H1 (cell line): ENCODE measurements at regions not wholly inside any gene's neighbourhood (a gene's known extent, or its start where the extent isn't known, plus 50 kb on each side); places are given as distances from the start of the nearest gene placed in this dataset.

Experiments used
- CTCF ChIA-PET: fragments of 300-600 bp; sonication (Branson Sonifier 250); formaldehyde crosslinking; loops from one replicate; lab custom pipeline; 2021; ENCODE audit not compliant: partially characterized antibody; lab: Charles Lee
- POLR2A ChIA-PET: fragments of 300-600 bp; sonication (Branson Sonifier 250); formaldehyde crosslinking; loops from one replicate; lab custom pipeline; 2021; ENCODE audit warnings: inconsistent platforms; ENCODE audit not compliant: partially characterized antibody; lab: Charles Lee
- DNase-seq, 2 experiments: peaks; one replicate each; pipeline versions ENCODE4 v3.0.0 to v3.0.0-alpha.2; 2010 to 2022; ENCODE audit warnings: low spot score in 2 of 2, low read depth in 1 of 2, mixed read lengths in 1 of 2
- FAIRE-seq: peaks from 2 replicates; lab custom pipeline; 2011; peaks lifted over from hg19 to GRCh38; lab: Jason Lieb, UNC
- H2AFZ ChIP-seq: 2 replicates; pipeline ENCODE4 v1.8.1; 2012; ENCODE audit warnings: low read length, inconsistent platforms
- H2AK5ac ChIP-seq: 2 replicates; pipeline ENCODE4 v1.6.1; 2013; ENCODE audit warnings: low read depth, low read length
- H2BK120ac ChIP-seq: replicated peaks from 2 replicates; pipeline ENCODE3; 2013; ENCODE audit warnings: low read depth, low read length, inconsistent platforms
- H2BK12ac ChIP-seq: 2 replicates; pipeline ENCODE4 v1.6.1; 2013; ENCODE audit warnings: low read depth, low read length
- H2BK15ac ChIP-seq: 2 replicates; pipeline ENCODE4 v1.6.1; 2013; ENCODE audit warnings: low read length
- H2BK20ac ChIP-seq: 2 replicates; pipeline ENCODE4 v1.6.1; 2013; ENCODE audit warnings: low read length
- H2BK5ac ChIP-seq: 2 replicates; pipeline ENCODE4 v1.6.1; 2013; ENCODE audit warnings: low read depth, low read length
- H3K14ac ChIP-seq: 2 replicates; pipeline ENCODE4 v1.6.1; 2013; ENCODE audit warnings: inconsistent platforms; ENCODE audit not compliant: insufficient read length
- H3K18ac ChIP-seq: 2 replicates; pipeline ENCODE4 v1.6.1; 2013; ENCODE audit warnings: low read length; ENCODE audit errors: extremely low read depth
- H3K23ac ChIP-seq: 2 replicates; pipeline ENCODE4 v1.6.1; 2013; ENCODE audit warnings: inconsistent platforms; ENCODE audit not compliant: insufficient read length
- H3K23me2 ChIP-seq: 2 replicates; pipeline ENCODE4 v1.6.1; 2013; ENCODE audit warnings: low read depth, low read length
- H3K27ac ChIP-seq: 2 replicates; pipeline ENCODE4 v1.6.1; 2011; ENCODE audit warnings: low read depth, low read length, inconsistent platforms
- H3K27me3 ChIP-seq, 4 experiments: replicated peaks in 1 of 4; 1 replicate in 1 of 4; 2 replicates in 3 of 4; pipeline versions ENCODE4 v1.6.1 to v1.8.1; 2011 to 2013; ENCODE audit warnings: low read length in 3 of 4, mild to moderate bottlenecking in 3 of 4, inconsistent platforms in 2 of 4, mixed read lengths in 2 of 4, moderate library complexity in 1 of 4; ENCODE audit not compliant: control insufficient read depth in 3 of 4, insufficient read depth in 3 of 4; ENCODE audit errors: extremely low read depth in 1 of 4
- H3K36me3 ChIP-seq, 4 experiments: 2 replicates each; pipeline versions ENCODE4 v1.6.1 to v1.8.1; 2011 to 2013; ENCODE audit warnings: mild to moderate bottlenecking in 4 of 4, low read length in 3 of 4, moderate library complexity in 2 of 4, control low read depth in 1 of 4, inconsistent platforms in 1 of 4; ENCODE audit not compliant: insufficient read depth in 4 of 4, control insufficient read depth in 2 of 4
- H3K4ac ChIP-seq: replicated peaks from 2 replicates; pipeline ENCODE3; 2013; ENCODE audit warnings: low read length, low read depth, mixed read lengths, inconsistent platforms; ENCODE audit not compliant: insufficient read length
- H3K4me1 ChIP-seq, 4 experiments: replicated peaks in 1 of 4; 1 replicate in 1 of 4; 2 replicates in 3 of 4; pipeline versions ENCODE4 v1.6.1 to v1.8.1; 2011 to 2013; ENCODE audit warnings: low read length in 3 of 4, inconsistent platforms in 2 of 4, mixed read lengths in 1 of 4; ENCODE audit not compliant: insufficient read depth in 4 of 4, control insufficient read depth in 3 of 4
- H3K4me2 ChIP-seq, 2 experiments: 2 replicates each; pipeline versions ENCODE4 v1.6.1 to v1.8.1; 2011 to 2013; ENCODE audit warnings: low read depth in 2 of 2, low read length in 2 of 2, control low read depth in 1 of 2, inconsistent platforms in 1 of 2, mild to moderate bottlenecking in 1 of 2; ENCODE audit not compliant: insufficient read depth in 1 of 2
- H3K4me3 ChIP-seq, 4 experiments: fragments of 200-600, 300-600 bp in 1 of 4; sonication (generic), shearing (Covaris generic), sonication (Bioruptor Twin) in 1 of 4; 2 replicates each; pipeline versions ENCODE4 v1.5.1 to v1.8.1; 2011 to 2016; ENCODE audit warnings: low read length in 4 of 4, low read depth in 3 of 4, control low read depth in 2 of 4, inconsistent platforms in 2 of 4, mild to moderate bottlenecking in 2 of 4, mixed read lengths in 1 of 4, moderate library complexity in 1 of 4; ENCODE audit not compliant: insufficient read depth in 2 of 4; ENCODE audit errors: extremely low read depth in 1 of 4
- H3K56ac ChIP-seq: replicated peaks from 2 replicates; pipeline ENCODE3; 2013; ENCODE audit warnings: low read depth, mild to moderate bottlenecking, mixed read lengths, low read length, inconsistent platforms; ENCODE audit not compliant: insufficient read length
- H3K79me1 ChIP-seq: 2 replicates; pipeline ENCODE4 v1.6.1; 2013; ENCODE audit warnings: low read depth, low read length, control low read depth
- H3K79me2 ChIP-seq, 2 experiments: 2 replicates each; pipeline versions ENCODE4 v1.6.1 to v1.8.1; 2012 to 2013; ENCODE audit warnings: low read length in 2 of 2, mild to moderate bottlenecking in 2 of 2, inconsistent platforms in 1 of 2; ENCODE audit not compliant: insufficient read depth in 2 of 2, control insufficient read depth in 1 of 2
- H3K9ac ChIP-seq, 4 experiments: replicated peaks in 1 of 4; 1 replicate in 1 of 4; 2 replicates in 3 of 4; pipeline versions ENCODE4 v1.6.1 to v1.8.1; 2011 to 2013; ENCODE audit warnings: low read depth in 3 of 4, low read length in 3 of 4, control low read depth in 2 of 4, mild to moderate bottlenecking in 2 of 4, moderate library complexity in 2 of 4, inconsistent platforms in 1 of 4; ENCODE audit errors: extremely low read depth in 1 of 4
- H3K9me3 ChIP-seq, 2 experiments: 2 replicates each; pipeline versions ENCODE4 v1.6.1 to v1.8.1; 2012 to 2013; ENCODE audit warnings: mild to moderate bottlenecking in 2 of 2, moderate library complexity in 2 of 2, control low read depth in 1 of 2, inconsistent platforms in 1 of 2, low read depth in 1 of 2, low read length in 1 of 2, mixed read lengths in 1 of 2; ENCODE audit not compliant: insufficient read depth in 2 of 2
- H4K20me1 ChIP-seq, 2 experiments: replicated peaks in 1 of 2; 2 replicates each; pipeline versions ENCODE3 to v1.8.1; 2011 to 2013; ENCODE audit warnings: inconsistent platforms in 2 of 2, low read length in 2 of 2, mild to moderate bottlenecking in 1 of 2; ENCODE audit not compliant: insufficient read depth in 2 of 2, control insufficient read depth in 1 of 2
- H4K5ac ChIP-seq: 2 replicates; pipeline ENCODE4 v1.6.1; 2013; ENCODE audit warnings: low read length, low read depth, mixed read lengths, inconsistent platforms; ENCODE audit not compliant: insufficient read length
- H4K8ac ChIP-seq: 2 replicates; pipeline ENCODE4 v1.8.0; 2013; ENCODE audit warnings: mild to moderate bottlenecking, moderate library complexity, low read length, inconsistent platforms; ENCODE audit not compliant: insufficient read depth; ENCODE audit errors: extremely low read depth
- H4K91ac ChIP-seq: replicated peaks from 2 replicates; pipeline ENCODE3; 2013; ENCODE audit warnings: low read length, mixed read lengths, inconsistent platforms; ENCODE audit not compliant: insufficient read length
- ASH2L ChIP-seq: fragments of 200-600, 300-600 bp; sonication (generic); IDR thresholded peaks from one replicate; pipeline ENCODE4 v1.7.1; 2017; ENCODE audit warnings: low read length
- BCL11A ChIP-seq, 2 experiments: IDR thresholded peaks; one replicate each; pipeline ENCODE4 v1.6.1; 2011; ENCODE audit warnings: low read depth in 2 of 2, low read length in 2 of 2, mild to moderate bottlenecking in 2 of 2
- CTBP2 ChIP-seq: IDR thresholded peaks from 2 replicates; pipeline ENCODE4 v1.7.0; 2011; ENCODE audit warnings: borderline replicate concordance, mild to moderate bottlenecking, moderate library complexity, mixed read lengths, low read length; ENCODE audit not compliant: insufficient read depth, insufficient read length
- HDAC2 ChIP-seq, 2 experiments: fragments of 300-600 bp in 1 of 2; sonication (generic) in 1 of 2; IDR thresholded peaks; 2 replicates each; pipeline ENCODE4 v1.6.1; 2011 to 2012; ENCODE audit warnings: low read depth in 2 of 2, low read length in 2 of 2, mild to moderate bottlenecking in 2 of 2, moderate library complexity in 2 of 2, borderline replicate concordance in 1 of 2, inconsistent platforms in 1 of 2
- HDAC6 ChIP-seq: IDR thresholded peaks from one replicate; pipeline ENCODE4 v1.7.1; 2012; ENCODE audit warnings: low read depth, mild to moderate bottlenecking, inconsistent platforms, low read length, moderate library complexity
- JUND ChIP-seq: IDR thresholded peaks from 2 replicates; pipeline ENCODE4 v1.6.1; 2011; ENCODE audit warnings: mild to moderate bottlenecking, improper control_type of control experiment, low read length
- MAFK ChIP-seq: IDR thresholded peaks from 2 replicates; pipeline ENCODE4 v1.6.1; 2012; ENCODE audit warnings: low read depth, mild to moderate bottlenecking, improper control_type of control experiment, low read length
- RBBP5 ChIP-seq: IDR thresholded peaks from 2 replicates; pipeline ENCODE4 v1.7.1; 2012; ENCODE audit warnings: low read depth, mild to moderate bottlenecking, inconsistent platforms, low read length, moderate library complexity, borderline replicate concordance
- SAP30 ChIP-seq: fragments of 300-600 bp; sonication (generic); IDR thresholded peaks from 2 replicates; pipeline ENCODE4 v1.7.1; 2012; ENCODE audit warnings: low read length, moderate library complexity, mild to moderate bottlenecking, inconsistent platforms; ENCODE audit not compliant: insufficient read depth, insufficient replicate concordance
- TAF1 ChIP-seq: IDR thresholded peaks from 2 replicates; pipeline ENCODE4 v1.6.1; 2011; ENCODE audit warnings: mild to moderate bottlenecking, low read depth, low read length
- WGBS, 2 experiments: shearing (Covaris generic) in 1 of 2; methylation state at CpG; one replicate each; pipeline versions ENCODE4 v1.1.6 to v1.1.7; 2013 to 2015; ENCODE audit warnings: low lambda C conversion rate in 2 of 2, mixed read lengths in 2 of 2, inconsistent platforms in 1 of 2, low coverage in 1 of 2, missing lambda C conversion rate in 1 of 2; ENCODE audit not compliant: insufficient replicate concordance in 2 of 2, insufficient coverage in 1 of 2, insufficient read length in 1 of 2; ENCODE audit errors: extremely low coverage in 1 of 2, missing lambda C conversion rate in 1 of 2; 5-methylcytosine and 5-hydroxymethylcytosine counted together
- TF ChIP-seq, protein P1 (sequence below): IDR thresholded peaks from 2 replicates; pipeline ENCODE4 v1.6.1; 2012; ENCODE audit warnings: inconsistent platforms

DNA sequence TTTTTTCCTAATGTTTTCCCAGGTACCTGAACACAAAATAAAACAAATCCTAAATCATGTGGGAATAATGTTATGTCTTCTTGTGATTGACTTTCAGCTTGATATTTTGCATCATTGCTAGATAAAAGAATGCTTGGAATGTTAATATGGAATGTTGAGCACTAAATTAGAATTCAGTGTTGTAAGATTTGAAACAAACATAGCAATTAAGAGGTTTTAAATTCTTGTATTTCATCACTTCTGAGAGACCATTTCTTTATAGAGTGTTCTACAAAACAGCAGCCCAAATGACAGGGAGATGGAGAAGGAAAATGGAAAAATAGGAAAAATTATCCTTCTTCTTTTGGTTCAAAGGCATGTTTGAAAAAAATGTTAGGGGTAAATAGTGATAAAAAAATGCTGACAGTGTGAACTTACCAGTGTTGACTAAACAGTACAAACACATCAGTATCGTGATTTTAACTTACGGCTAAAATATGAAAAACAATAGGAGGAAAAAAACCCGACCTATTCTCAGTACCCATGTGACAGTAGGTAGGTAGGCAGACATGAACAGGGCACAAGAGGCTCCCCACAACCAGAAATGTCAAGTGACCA lies 102.6 kb upstream of the PDE5A start:
- FAIRE-seq = no peak
- Histone ChIP-seq H3K4me3 (no peak overlapping the region), H2AFZ (no peak overlapping the region), H3K36me3 (no peaks in the 10 kb centered on the region; a peak in 1 of 8 replicates), H3K23me2 (no peaks in the 10 kb centered on the region), H2BK20ac (no peak overlapping the region), H3K79me2 (no peaks in the 10 kb centered on the region), H3K27me3 (no peaks in the 10 kb centered on the region), H4K5ac (no peak overlapping the region), H2BK5ac (no peak overlapping the region), H3K79me1 (no peaks in the 10 kb centered on the region), H3K27ac (no peak overlapping the region), H4K91ac (no peak overlapping the region), H4K20me1 (no peaks in the 10 kb centered on the region), H3K4me1 (peaks cover 0 to 2% (median 0%) of the 10 kb centered on the region in 4 experiments; a peak in 2 of 7 replicates), H3K23ac (no peak overlapping the region), H3K9ac (no peak overlapping the region), H3K4me2 (no peak overlapping the region), H4K8ac (no peak overlapping the region), H2BK15ac (no peak overlapping the region), H3K18ac (no peak overlapping the region), H3K4ac (no peak overlapping the region), H2AK5ac (no peak overlapping the region), H3K56ac (no peak overlapping the region), H2BK12ac (no peak overlapping the region), H2BK120ac (no peak overlapping the region), H3K9me3 (no peaks in the 10 kb centered on the region), H3K14ac (no peak overlapping the region)
- DNase-seq = no peak
- ChIA-PET CTCF (interaction anchor here (2.1 kb wide), 1 partner anchor 14 kb away, joined by 5 read pairs; no protein-coding TSS in a partner anchor), POLR2A (no interaction called here)
- WGBS, 2 experiments = 68% methylated on average over 3 of the region's 3 CpGs; no CpG with 5 or more reads in 1 of the 2 experiments
- TF ChIP-seq CTBP2 = no peak
- no peak for TF ChIP-seq TAF1
- no peak for TF ChIP-seq JUND
- TF ChIP-seq MAFK = no peak
- TF ChIP-seq HDAC6 = no peak
- no peak for TF ChIP-seq SAP30
- TF ChIP-seq RBBP5 = no peak
- no peak for TF ChIP-seq ASH2L
- no peak for TF ChIP-seq HDAC2 (IDR thresholded peaks at IDR 0.05; ENCODE audit: borderline replicate concordance in 1 of 2, low read depth in 2 of 2, low read length in 2 of 2)
- TF ChIP-seq, protein P1, sequence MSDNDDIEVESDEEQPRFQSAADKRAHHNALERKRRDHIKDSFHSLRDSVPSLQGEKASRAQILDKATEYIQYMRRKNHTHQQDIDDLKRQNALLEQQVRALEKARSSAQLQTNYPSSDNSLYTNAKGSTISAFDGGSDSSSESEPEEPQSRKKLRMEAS = no peak
- no peak for TF ChIP-seq BCL11A (IDR thresholded peaks at IDR 0.05; ENCODE audit: low read depth in 2 of 2, low read length in 2 of 2)
